Activated B cell treated with CpG ODN at 0.5 μM for 24 hours (primary cell): ENCODE measurements at regions not wholly inside any gene's neighbourhood (a gene's known extent, or its start where the extent isn't known, plus 50 kb on each side); places are given as distances from the start of the nearest gene placed in this dataset.

Experiments used
- ATAC-seq: fragments of 200-7000 bp; cut with Tn5 transposase; one replicate; pipeline ENCODE4 v1.10.0; 2021; ENCODE audit warnings: low read depth, mild to moderate bottlenecking, moderate library complexity
- CTCF ChIA-PET: fragments of 350-600 bp; sonication (Branson Sonifier 250); formaldehyde crosslinking; loops from one replicate; lab custom pipeline; 2021; ENCODE audit warnings: antibody characterized with exemption; lab: Charles Lee
- POLR2A ChIA-PET: fragments of 350-600 bp; sonication (Branson Sonifier 250); formaldehyde crosslinking; loops from one replicate; lab custom pipeline; 2021; ENCODE audit warnings: antibody characterized with exemption; lab: Charles Lee
- DNase-seq: peaks from one replicate; pipeline ENCODE4 v3.0.0; 2022
- H3K27ac Mint-ChIP-seq: one replicate; pipeline ENCODE4 v1.8.0; 2020; ENCODE audit warnings: mixed read lengths
- H3K27me3 Mint-ChIP-seq: one replicate; pipeline ENCODE4 v1.8.0; 2021; ENCODE audit warnings: mixed read lengths
- H3K36me3 Mint-ChIP-seq: one replicate; pipeline ENCODE4 v1.8.0; 2021; ENCODE audit warnings: low read depth, mixed read lengths
- H3K4me1 Mint-ChIP-seq: one replicate; pipeline ENCODE4 v1.8.0; 2021; ENCODE audit warnings: mixed read lengths
- H3K4me3 Mint-ChIP-seq: one replicate; pipeline ENCODE4 v1.8.0; 2020; ENCODE audit warnings: mild to moderate bottlenecking, mixed read lengths
- H3K9me3 Mint-ChIP-seq: one replicate; pipeline ENCODE4 v1.8.0; 2020; ENCODE audit warnings: mixed read lengths
- CTCF ChIP-seq: fragments of 200-600 bp; IDR thresholded peaks from one replicate; pipeline ENCODE4 v1.8.0; 2022; ENCODE audit warnings: antibody characterized with exemption, mild to moderate bottlenecking
- intact Hi-C: fragments of 100-400 bp; cut with micrococcal nuclease; formaldehyde crosslinking; loops from one replicate; pipeline ENCODE4 v1.15.1; 2024

- ChIA-PET CTCF (no interaction called here), POLR2A (no interaction called here)
- Mint-ChIP-seq H3K9me3 (no peaks in the 10 kb centered on the region), H3K4me1 (peaks cover 17% of the 10 kb centered on the region), H3K27ac (peak overlapping the region; percentile 55), H3K36me3 (no peaks in the 10 kb centered on the region), H3K4me3 (no peak overlapping the region), H3K27me3 (peaks cover 2% of the 10 kb centered on the region)
- DNase-seq: no peak
- intact Hi-C loops: loop anchor here (2.0 kb wide), 1 partner anchor 100 kb away; no protein-coding TSS in a partner anchor
- ATAC-seq: no peak
- no peak for TF ChIP-seq CTCF
Observed at GRCh38 chr4:26218677-26219605, 101.9 kb upstream of the RBPJ start.

GRCh38 chr4:26220696-26221095 lies 100.1 kb upstream of the RBPJ start:
- ChIA-PET CTCF (no interaction called here), POLR2A (no interaction called here)
- no peak overlapping the region for H3K27ac Mint-ChIP-seq
- TF ChIP-seq CTCF: no peak
- H3K27me3 Mint-ChIP-seq: no peaks in the 10 kb centered on the region
- DNase-seq (no peak), ATAC-seq (no peak)
- H3K36me3 Mint-ChIP-seq: no peaks in the 10 kb centered on the region
- peaks cover 17% of the 10 kb centered on the region for H3K4me1 Mint-ChIP-seq
- H3K4me3 Mint-ChIP-seq: no peak overlapping the region
- intact Hi-C loops: no loop called here
- H3K9me3 Mint-ChIP-seq: no peaks in the 10 kb centered on the region

- Mint-ChIP-seq H3K36me3 (no peaks in the 10 kb centered on the region), H3K27me3 (no peaks in the 10 kb centered on the region), H3K4me3 (no peak overlapping the region), H3K27ac (no peak overlapping the region), H3K9me3 (no peaks in the 10 kb centered on the region), H3K4me1 (peaks cover 11% of the 10 kb centered on the region)
- POLR2A ChIA-PET: no interaction called here
- intact Hi-C loops: no loop called here
- no peak for TF ChIP-seq CTCF
- DNase-seq: no peak
- CTCF ChIA-PET: no interaction called here
- ATAC-seq: no peak
Observed at GRCh38 chr4:26223155-26223554, 97.7 kb upstream of the RBPJ start.

GRCh38 chr4:26226629-26227376 lies 94.0 kb upstream of the RBPJ start:
- CTCF ChIA-PET: no interaction called here
- ATAC-seq: no peak
- POLR2A ChIA-PET: no interaction called here
- no peak for DNase-seq
- H3K36me3 Mint-ChIP-seq: no peaks in the 10 kb centered on the region
- TF ChIP-seq CTCF: no peak
- no peak overlapping the region for H3K27ac Mint-ChIP-seq
- no peaks in the 10 kb centered on the region for H3K4me1 Mint-ChIP-seq
- H3K27me3 Mint-ChIP-seq: no peaks in the 10 kb centered on the region
- intact Hi-C loops: no loop called here
- no peaks in the 10 kb centered on the region for H3K9me3 Mint-ChIP-seq
- H3K4me3 Mint-ChIP-seq: no peak overlapping the region

GRCh38 chr4:26227601-26228229 lies 93.1 kb upstream of the RBPJ start:
- H3K9me3 Mint-ChIP-seq: no peaks in the 10 kb centered on the region
- H3K27me3 Mint-ChIP-seq: no peaks in the 10 kb centered on the region
- no peak for TF ChIP-seq CTCF
- DNase-seq (no peak), ATAC-seq (no peak)
- POLR2A ChIA-PET: no interaction called here
- intact Hi-C loops: no loop called here
- no peaks in the 10 kb centered on the region for H3K4me1 Mint-ChIP-seq
- no peak overlapping the region for H3K4me3 Mint-ChIP-seq
- CTCF ChIA-PET: no interaction called here
- no peak overlapping the region for H3K27ac Mint-ChIP-seq
- H3K36me3 Mint-ChIP-seq: no peaks in the 10 kb centered on the region
